ENCODE measurements at regions not wholly inside any gene's neighbourhood (a gene's known extent, or its start where the extent isn't known, plus 50 kb on each side); places are given as distances from the start of the nearest gene placed in this dataset.

DNA sequence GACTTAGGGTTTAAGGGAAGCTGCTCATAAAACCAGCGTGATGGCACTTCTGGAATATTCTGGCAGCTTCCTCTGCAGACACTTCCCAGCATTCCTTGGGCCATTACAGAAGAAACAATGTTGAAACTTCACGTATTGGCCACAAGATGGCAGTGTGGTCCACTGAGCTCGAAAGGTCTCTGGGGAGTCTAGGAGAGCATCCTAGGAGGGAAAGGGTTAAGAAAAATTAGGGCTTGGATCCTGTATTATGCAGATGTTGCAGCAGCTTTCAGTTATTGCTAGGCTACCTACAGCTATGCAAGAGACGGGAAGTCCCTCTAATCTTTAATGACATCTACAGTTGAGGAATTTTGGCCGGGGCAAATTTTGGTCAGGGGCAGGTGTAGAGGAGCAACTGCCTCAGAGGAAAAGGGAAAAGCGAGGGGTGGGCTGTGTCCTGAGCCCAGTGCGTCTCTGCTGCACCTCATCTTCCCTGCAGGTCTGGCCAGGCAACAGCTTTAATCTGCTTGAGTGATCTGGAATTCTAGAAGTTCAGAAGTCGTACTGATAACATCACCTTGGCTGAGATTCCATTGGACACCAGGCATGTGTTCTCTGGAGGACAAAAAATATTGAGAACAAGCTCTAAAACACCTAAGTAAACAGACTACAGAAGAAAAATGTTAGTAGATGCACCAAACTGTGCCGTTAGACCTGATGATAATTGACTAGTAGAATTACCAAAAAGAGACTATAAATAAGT is 220.8 kb upstream of the PRSS58 start:
- Histone ChIP-seq H2BK20ac (ENCODE audit: low read depth, low read length) (peak overlapping the region; percentile 28; the same call in 1 of the 2 replicates), H3K4me1 (ENCODE audit: control insufficient read depth, insufficient read depth, low read length) (peaks cover 13% of the 10 kb centered on the region), H3K27ac (ENCODE audit: insufficient read depth, low read length) (no peak overlapping the region), H3K9me3 (ENCODE audit: control insufficient read depth, insufficient read depth, low read length) (no peaks in the 10 kb centered on the region), H3K27me3 (ENCODE audit: control insufficient read depth, insufficient read depth, low read length) (no peaks in the 10 kb centered on the region), H2AFZ (replicated peaks; ENCODE audit: low read length, poor library complexity) (peak overlapping the region; percentile 59), H3K4ac (ENCODE audit: low read depth, low read length) (no peak overlapping the region; the same call in 1 of the 2 replicates), H3K14ac (replicated peaks; ENCODE audit: low read depth, low read length) (no peak overlapping the region), H2BK120ac (ENCODE audit: low read depth, low read length) (peak overlapping the region; percentile 43; the same call in 1 of the 2 replicates), H3K9ac (ENCODE audit: low read depth, low read length) (no peak overlapping the region), H3K36me3 (ENCODE audit: control insufficient read depth, insufficient read depth, low read length) (no peaks in the 10 kb centered on the region), H4K91ac (ENCODE audit: insufficient read depth, low read depth, low read length) (no peak overlapping the region), H2BK15ac (ENCODE audit: low read depth, low read length) (no peak overlapping the region), H3K23ac (ENCODE audit: low read depth, low read length) (no peak overlapping the region), H4K20me1 (ENCODE audit: insufficient read depth, low read length) (no peaks in the 10 kb centered on the region), H2AK5ac (ENCODE audit: low read depth, low read length) (peak overlapping the region; percentile 17; the same call in 1 of the 2 replicates), H3K4me2 (ENCODE audit: low read depth, low read length) (no peak overlapping the region), H2AK9ac (replicated peaks; ENCODE audit: low read depth, low read length, poor library complexity) (peak overlapping the region; percentile 33), H3K56ac (ENCODE audit: extremely low read depth, insufficient read depth, low read length) (no peak overlapping the region), H2BK5ac (ENCODE audit: low read depth, low read length, poor library complexity, severe bottlenecking) (peak overlapping the region; percentile 62), H3K4me3 (ENCODE audit: insufficient read depth, low read depth, low read length) (no peak overlapping the region), H4K8ac (ENCODE audit: low read depth in 2 of 2, low read length in 2 of 2) (peak overlapping the region in 1 of 2 experiments; percentile 79; a peak in 2 of 4 replicates), H3K18ac (ENCODE audit: low read depth, low read length) (no peak overlapping the region), H3K79me1 (ENCODE audit: low read depth in 1 of 2, low read length in 2 of 2) (no peaks in the 10 kb centered on the region), H3K9me1 (ENCODE audit: insufficient read depth, low read length) (peaks cover 6% of the 10 kb centered on the region), H4K5ac (ENCODE audit: low read depth, low read length) (no peak overlapping the region; the same call in 1 of the 2 replicates)
- no CpG with 5 or more reads among the region's 9 CpGs for WGBS, 2 experiments (ENCODE audit: extremely low coverage in 2 of 2, insufficient read length in 1 of 2)
- dilution Hi-C loops (cut with HindIII; ENCODE audit: low sequenced_read_pairs, unreplicated experiment) (no loop called here), intact Hi-C loops (cut with micrococcal nuclease) (no loop called here), in situ Hi-C loops (cut with MboI; ENCODE audit: low sequenced_read_pairs) (no loop called here)
- BruUV-seq (replicated peaks), result no TSS peak
- DNase-seq (peak; percentile 64), ATAC-seq (ENCODE audit: low read depth) (peak; percentile 65)
- CTCF ChIA-PET, result interaction anchor here (0.6 to 2.3 kb wide), 8 partner anchors 11 to 55 kb away, joined by 3 to 19 read pairs (median 6); no protein-coding TSS in a partner anchor
- POLR2A ChIA-PET (ENCODE audit: unreplicated experiment), result interaction anchor here (1.1 kb wide), 1 partner anchor 11 kb away, joined by 3 read pairs; no protein-coding TSS in a partner anchor
- TF ChIP-seq BHLHE40 (IDR thresholded peaks at IDR 0.05; ENCODE audit: low read depth, low read length) (no peak), ELK1 (IDR thresholded peaks at IDR 0.05; ENCODE audit: borderline replicate concordance, low read depth, low read length) (no peak), CEBPB (IDR thresholded peaks at IDR 0.05; ENCODE audit: low read depth, low read length) (no peak), MAZ (IDR thresholded peaks at IDR 0.05; ENCODE audit: borderline replicate concordance, low read depth, low read length) (no peak), FOS (IDR thresholded peaks at IDR 0.05; ENCODE audit: low read depth, low read length) (no peak), NFE2L2 (IDR thresholded peaks at IDR 0.05; ENCODE audit: low read depth, low read length) (no peak), CHD1 (IDR thresholded peaks at IDR 0.05; ENCODE audit: low read depth, low read length) (no peak), RFX5 (IDR thresholded peaks at IDR 0.05; ENCODE audit: low read depth, low read length) (no peak), CTCF (conservative IDR thresholded peaks at IDR 0.05; ENCODE audit: low read depth, low read length) (peak; percentile 66), SMC3 (IDR thresholded peaks at IDR 0.05; ENCODE audit: low read depth, low read length) (peak; percentile 43), MXI1 (IDR thresholded peaks at IDR 0.05; ENCODE audit: borderline replicate concordance, low read depth, low read length) (no peak), RCOR1 (IDR thresholded peaks at IDR 0.05; ENCODE audit: insufficient replicate concordance, low read length) (no peak), MAFK (IDR thresholded peaks at IDR 0.05; ENCODE audit: low read depth, low read length) (no peak), RAD21 (IDR thresholded peaks at IDR 0.05; ENCODE audit: low read length) (peak; percentile 45), POLR2A (IDR thresholded peaks at IDR 0.05; ENCODE audit: low read depth, low read length) (no peak)
